Loucy (cell line): ENCODE measurements at regions not wholly inside any gene's neighbourhood (a gene's known extent, or its start where the extent isn't known, plus 50 kb on each side); places are given as distances from the start of the nearest gene placed in this dataset.

Experiments used
- CTCF ChIP-seq: fragments of 200-600 bp; sonication (generic); conservative IDR thresholded peaks from 2 replicates; pipeline ENCODE4 v1.5.1; 2014; ENCODE audit warnings: mild to moderate bottlenecking, antibody characterized with exemption, low read length
- EZH2phosphoT487 ChIP-seq: fragments of 200-600 bp; IDR thresholded peaks from 2 replicates; pipeline ENCODE4 v1.6.1; 2018; ENCODE audit warnings: antibody characterized with exemption, mild to moderate bottlenecking, moderate library complexity, borderline replicate concordance

GRCh38 chr9:16345902-16346301 lies 524.6 kb downstream of the BNC2 start:
- TF ChIP-seq CTCF = no peak
- TF ChIP-seq EZH2phosphoT487 = no peak
